GM04504 (cell line): ENCODE measurements at regions not wholly inside any gene's neighbourhood (a gene's known extent, or its start where the extent isn't known, plus 50 kb on each side); places are given as distances from the start of the nearest gene placed in this dataset.

Source experiments
- DNase-seq: peaks from one replicate; pipeline ENCODE4 v3.0.0-alpha.2; 2012; ENCODE audit warnings: low read depth

GRCh38 chr2:190785334-190785733 is 95.3 kb upstream of the GLS start:
- no peak for DNase-seq

DNA sequence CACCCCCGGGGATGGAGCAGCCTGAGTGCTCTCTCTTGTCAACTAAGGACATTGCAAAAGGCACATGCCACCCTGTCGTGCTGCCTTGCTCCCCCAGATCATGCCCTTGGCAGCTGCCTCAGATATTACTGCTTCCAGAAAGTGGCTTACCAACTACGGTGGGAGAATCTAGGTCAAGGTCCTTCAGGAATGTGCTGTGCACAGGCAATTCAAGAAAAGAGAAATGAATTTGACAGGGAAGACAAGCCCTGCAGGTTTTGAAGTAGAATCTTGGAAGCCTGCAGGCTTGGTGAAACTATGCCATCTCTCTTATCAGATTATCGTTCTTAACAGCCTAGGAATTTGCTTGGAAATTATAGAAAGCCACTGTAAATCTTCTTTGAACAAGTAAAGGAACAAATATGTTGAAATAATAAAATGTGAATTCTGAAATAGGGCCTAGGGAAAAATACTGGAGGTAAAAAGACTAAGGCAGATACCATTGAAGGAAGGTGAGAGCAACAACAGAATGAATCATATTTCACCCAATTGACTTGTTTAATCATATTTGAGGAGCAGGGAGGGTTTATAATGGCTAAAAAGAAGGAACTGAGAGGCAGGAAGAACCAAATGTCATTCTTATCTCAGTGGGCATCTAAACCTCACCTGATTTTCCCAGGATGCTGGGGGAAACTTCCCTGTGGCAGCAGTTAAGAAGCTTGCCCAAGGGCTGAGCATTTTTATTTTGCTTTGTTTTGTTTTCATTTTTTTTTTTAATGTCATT is 94.0 kb upstream of the GLS start:
- no peak for DNase-seq

GRCh38 chr2:190787743-190788235 is 92.8 kb upstream of the GLS start:
- no peak for DNase-seq

GRCh38 chr2:190789074-190790004 is 91.3 kb upstream of the GLS start:
- no peak for DNase-seq

DNA sequence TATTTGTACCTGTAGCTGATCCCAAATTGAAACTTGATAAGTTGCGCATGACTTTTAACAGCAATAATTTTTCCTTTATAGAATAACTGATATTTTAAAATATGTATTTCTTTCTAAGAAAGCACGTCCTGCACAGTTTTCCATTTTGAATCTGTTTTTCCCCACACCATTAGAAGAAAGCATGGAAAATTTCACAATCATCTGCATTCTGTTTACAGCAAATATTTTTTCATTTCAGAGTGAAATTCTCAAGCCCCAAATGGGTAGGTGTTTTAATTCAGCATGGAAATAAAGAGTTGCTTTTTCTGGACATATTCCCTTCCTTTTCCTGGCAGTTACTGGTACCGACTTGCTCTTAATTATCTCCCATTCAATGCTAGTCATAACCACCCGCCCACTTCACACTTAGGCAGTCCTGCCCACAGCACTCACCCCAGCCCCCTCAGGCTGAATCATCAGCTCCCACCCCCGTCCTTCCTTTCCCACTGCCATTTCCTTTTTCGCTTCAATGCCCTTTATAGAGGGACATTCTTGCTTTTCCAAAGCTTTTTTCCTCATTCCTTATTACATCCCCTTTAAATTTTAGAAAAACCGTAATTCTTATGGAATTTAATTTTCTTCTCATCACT is 89.2 kb upstream of the GLS start:
- DNase-seq = peak; percentile 30

DNA sequence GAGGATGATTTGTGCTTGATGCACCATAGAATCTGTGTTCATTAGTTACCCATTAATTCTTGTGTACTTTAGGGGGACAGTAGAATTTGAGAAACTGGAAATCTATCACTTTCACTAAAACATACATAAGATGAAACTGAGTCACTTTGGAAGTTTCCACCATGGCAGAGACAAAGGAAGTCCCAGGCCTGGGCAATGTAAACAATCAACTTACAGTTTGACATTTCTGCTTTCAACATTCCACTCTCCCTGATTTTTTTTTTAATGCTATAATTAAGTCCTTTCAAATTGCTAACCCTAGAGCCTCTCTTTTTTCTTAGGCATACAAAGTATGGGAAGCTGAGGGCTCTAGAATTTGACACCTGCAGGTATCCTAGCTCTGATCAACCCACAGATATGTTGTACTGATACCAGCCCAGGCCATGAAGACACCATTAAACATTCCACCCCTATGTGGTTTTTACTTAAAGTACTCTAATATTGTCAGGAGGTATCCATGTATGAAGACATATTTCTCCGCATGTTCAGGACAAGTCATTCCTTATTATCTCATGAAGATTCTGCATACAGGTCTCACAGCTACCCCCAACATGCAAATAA is 88.5 kb upstream of the GLS start:
- DNase-seq = no peak

DNA sequence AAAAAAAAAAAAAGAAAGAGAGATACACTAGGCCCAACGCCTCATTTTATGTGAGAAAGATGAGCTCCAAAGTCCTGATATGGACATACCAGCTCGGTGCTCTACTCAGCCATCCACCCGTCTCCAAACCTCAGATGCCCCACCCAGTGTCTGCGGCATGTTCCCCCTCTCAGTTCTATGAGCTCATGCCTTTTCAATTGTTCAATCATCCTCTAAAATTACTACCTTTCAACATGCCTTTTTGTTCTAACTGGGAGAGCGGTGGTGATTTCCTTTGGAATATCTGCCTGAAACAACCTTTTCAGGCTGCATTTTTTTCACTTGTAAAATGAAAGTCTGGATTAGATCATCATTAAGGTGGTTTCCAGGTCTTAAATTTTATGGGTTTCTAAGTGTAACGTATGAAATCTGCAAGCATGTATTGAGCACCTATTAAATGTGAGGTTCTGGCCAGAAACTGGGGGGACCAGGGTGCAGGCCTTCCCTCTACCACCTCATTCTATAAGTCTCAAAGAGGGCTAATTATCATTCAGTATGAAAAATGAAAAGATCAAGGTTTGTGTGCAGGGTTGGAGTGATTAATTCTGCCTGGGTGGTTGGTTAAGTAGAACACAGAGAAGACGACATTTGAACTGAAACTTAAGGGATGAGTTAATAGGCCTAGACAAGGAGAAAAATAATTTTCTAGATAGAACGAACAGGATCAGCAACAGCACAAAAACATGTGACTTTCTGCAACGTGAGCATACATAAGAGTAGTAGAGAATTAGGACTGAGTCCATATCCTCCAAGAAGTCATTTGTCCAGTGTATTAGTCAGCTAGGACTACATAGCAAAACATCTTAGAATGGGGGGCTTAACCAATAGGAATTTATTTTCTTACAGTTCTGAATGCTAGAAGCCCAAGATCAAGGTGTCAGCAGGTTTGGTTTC is 87.4 kb upstream of the GLS start:
- no peak for DNase-seq

GRCh38 chr2:190794377-190794776 is 86.2 kb upstream of the GLS start:
- no peak for DNase-seq

GRCh38 chr2:190794790-190795189 is 85.8 kb upstream of the GLS start:
- DNase-seq = no peak

DNA sequence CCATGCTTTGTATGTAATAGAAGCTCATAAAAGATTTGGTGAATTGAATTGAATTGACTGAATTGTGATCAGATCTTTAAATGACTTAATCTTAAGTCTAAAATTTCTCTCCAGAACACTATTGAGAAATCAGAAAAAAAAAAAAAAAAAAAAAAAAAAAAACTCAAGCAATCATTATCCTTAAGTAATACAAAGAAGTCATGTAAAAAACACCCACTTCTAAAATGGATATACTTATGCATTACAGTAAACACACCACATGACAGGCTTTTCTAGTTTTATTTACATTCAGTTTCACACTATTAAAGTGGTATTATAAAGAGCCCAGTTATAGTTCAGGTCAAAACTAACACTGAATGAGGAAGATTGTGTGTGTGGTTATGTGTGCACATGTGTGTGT is 84.9 kb upstream of the GLS start:
- no peak for DNase-seq

DNA sequence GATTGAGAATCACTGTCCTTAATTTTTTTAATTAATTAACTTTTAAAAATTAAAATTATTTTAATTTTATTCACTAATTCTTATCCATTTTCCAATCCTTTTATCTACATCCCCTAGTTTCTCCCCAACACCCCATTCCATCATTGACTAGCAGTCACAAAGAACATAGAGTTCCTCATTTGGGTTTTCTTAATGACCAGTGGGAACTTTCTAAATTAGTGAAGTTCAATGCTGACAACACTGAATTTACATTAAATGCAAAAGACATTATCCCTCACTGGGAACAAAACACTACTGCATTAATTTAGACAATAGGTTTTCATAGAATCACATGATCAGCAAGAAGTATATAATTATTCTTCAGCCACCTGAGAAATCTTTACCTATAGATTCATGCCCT is 80.6 kb upstream of the GLS start:
- DNase-seq = no peak

DNA sequence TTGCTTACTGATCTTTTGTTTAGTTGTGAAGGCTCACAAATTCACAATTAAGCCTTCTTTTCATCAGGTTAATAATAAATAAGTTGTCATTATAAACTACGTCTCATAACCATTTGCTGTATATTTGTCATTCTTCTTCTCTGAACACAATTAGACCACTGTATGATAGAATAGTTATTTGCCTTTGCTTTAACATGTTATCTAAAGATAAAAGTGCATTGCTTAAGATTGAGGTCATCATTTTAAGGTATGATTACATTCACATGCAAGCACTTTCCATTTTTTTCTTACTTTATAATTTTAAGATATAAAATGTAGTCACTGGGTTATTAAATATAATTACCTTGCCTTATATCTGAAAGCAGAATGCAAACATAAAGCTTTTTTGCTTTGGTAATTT is 80.1 kb upstream of the GLS start:
- DNase-seq = no peak

GRCh38 chr2:190802129-190802528 is 78.5 kb upstream of the GLS start:
- DNase-seq = no peak

DNA sequence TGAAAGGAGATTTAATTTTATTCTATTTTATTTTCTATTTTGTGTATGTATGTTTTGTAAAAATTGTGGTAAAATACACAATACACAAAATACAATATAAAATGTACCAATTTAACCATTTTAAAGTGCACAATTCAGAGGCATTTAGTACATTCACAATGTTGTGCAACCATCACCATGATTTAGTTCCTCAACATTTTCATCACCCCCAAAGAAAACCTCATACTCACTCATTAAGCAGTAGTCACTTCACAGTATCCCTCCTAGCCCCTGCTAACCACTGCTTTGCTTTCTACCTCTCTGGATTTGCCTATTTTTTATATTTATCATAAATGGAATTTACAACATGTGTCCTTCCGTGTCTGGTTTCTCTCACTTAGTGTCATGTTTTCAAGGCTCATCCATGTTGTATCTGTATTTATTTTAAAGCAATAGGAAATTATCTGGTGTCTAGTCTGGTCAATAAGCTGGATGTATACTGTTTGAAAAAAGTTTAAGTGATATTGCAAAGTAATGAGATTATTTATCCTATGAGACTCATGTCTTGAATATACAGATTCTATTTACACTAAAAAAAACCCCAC is 77.9 kb upstream of the GLS start:
- DNase-seq = no peak

DNA sequence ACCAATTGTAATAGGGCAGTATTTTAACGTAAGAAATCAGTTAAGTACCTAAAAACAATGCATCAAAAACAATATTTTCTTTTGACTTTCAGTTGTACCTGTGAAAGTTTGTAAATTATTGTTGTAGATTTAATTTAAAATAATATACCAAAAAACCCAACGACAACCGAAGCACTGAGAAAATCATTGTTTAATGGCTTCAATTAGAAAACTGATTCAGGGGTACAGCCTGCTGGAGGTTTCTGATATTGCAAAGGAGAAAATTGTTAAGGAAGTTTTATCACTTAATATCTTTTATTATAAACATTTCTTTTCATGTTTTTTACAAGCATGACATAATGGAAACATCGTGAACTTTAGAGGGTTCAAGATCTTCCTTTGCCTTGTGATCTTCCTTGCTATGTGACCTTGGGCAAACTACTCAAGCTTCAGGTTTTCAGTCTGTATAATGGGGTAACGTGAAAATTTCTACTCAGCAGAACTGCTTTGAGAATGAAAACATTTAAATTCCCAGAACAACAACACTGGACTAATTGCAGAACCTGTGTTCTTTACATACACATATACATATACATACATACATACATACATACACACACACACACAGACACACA is 76.3 kb upstream of the GLS start:
- no peak for DNase-seq

DNA sequence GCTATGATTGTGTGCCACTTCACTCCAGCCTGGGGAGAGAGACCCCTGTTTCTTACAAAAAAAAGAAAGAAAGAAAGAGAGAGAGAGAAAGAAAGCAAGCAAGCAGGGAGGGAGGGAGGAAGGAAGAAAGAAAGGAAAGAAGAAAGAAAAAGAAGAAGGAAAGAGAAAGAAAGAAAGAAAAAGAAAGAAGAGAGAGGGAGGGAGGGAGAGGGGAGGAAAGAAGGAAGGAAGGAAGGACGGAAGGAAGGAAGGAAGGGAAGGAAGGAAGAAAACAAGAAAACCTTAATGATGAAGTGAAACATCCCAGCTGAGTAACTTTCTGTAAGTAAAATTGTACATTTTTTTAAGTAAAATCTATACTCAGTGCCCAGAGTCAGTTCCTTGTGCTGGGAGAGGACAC is 75.5 kb upstream of the GLS start:
- DNase-seq = no peak

- no peak for DNase-seq
Observed at GRCh38 chr2:190805843-190806242, 74.8 kb upstream of the GLS start.

DNA sequence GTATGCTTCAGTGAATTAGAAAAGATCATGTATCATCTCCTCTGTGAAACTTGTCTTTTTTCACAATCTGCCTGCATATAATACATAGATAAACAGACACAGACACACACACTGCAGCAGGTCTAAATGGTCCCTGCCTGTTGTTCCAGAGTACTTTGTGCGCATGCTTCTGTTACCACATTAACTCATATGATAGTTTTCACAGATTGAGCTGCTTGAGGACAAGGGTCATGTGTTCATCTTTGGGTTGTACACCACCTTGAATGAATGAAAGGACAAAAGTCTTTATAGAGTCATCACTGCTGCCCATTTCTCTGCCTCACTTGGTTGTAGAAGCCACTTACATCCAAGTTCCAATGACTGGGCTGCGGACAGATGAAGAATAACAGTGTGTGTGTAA is 72.7 kb upstream of the GLS start:
- no peak for DNase-seq

DNA sequence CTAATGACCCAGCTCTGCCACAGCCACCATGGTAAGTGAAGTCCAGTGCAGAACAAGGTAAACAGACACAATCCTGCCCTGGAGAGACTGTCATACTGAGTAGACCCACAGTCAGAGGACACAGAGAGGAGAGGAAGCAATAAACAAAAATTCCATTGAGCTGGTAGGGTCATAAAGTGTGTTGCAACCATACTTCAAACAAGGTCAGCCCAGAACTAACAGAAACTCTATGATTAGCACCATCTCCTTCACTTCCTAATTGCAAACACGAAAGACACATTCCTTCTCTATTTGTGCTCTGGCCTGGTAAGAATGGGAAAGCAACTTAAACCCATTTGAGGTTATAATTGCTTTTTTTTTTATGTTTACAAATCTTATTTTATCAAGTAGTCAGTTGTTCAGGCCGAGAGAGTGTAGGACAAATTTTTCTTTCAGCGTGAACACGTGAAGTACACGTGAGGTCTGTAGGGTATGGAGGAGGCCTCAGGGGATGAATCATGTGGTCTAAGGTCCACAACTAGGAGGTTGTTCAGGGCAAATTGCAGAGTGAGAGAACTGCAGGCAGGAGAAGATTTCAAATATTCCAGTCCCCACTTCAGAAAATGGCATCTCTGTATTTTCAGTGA is 71.4 kb upstream of the GLS start:
- no peak for DNase-seq
